ENCODE measurements at regions not wholly inside any gene's neighbourhood (a gene's known extent, or its start where the extent isn't known, plus 50 kb on each side); places are given as distances from the start of the nearest gene placed in this dataset.

- no peak for TF ChIP-seq CTCF (IDR thresholded peaks at IDR 0.05)
- Histone ChIP-seq H3K9me3 (ENCODE audit: control insufficient read depth in 1 of 2, insufficient read depth in 1 of 2, low read length in 2 of 2) (no peaks in the 10 kb centered on the region), H3K4me1 (ENCODE audit: insufficient read depth, low read length) (no peaks in the 10 kb centered on the region), H3K4me3 (ENCODE audit: low read length) (no peak overlapping the region), H3K36me3 (ENCODE audit: insufficient read depth, low read length) (no peaks in the 10 kb centered on the region), H3K27ac (ENCODE audit: low read depth in 1 of 2, low read length in 2 of 2) (no peak overlapping the region), H3K27me3 (ENCODE audit: control insufficient read depth in 1 of 2, insufficient read depth in 2 of 2, low read length in 2 of 2) (no peaks in the 10 kb centered on the region)
- Mint-ChIP-seq H3K4me3 (no peak overlapping the region), H3K27ac (no peak overlapping the region), H3K9me3 (no peaks in the 10 kb centered on the region), H3K27me3 (no peaks in the 10 kb centered on the region), H3K36me3 (ENCODE audit: low read depth) (no peaks in the 10 kb centered on the region), H3K4me1 (ENCODE audit: low read depth) (no peaks in the 10 kb centered on the region)
- intact Hi-C loops (cut with DNase I, micrococcal nuclease), result no loop called here
- ATAC-seq (ENCODE audit: poor library complexity) (no peak), DNase-seq (no peak)
- POLR2A ChIA-PET, result no interaction called here
- CTCF ChIA-PET, result no interaction called here
Observed at GRCh38 chr1:82598812-82599211, 798.1 kb downstream of the ADGRL2 start.

GRCh38 chr1:82598337-82598736 lies 797.6 kb downstream of the ADGRL2 start:
- Histone ChIP-seq H3K36me3 (ENCODE audit: insufficient read depth, low read length) (no peaks in the 10 kb centered on the region), H3K27ac (ENCODE audit: low read depth in 1 of 2, low read length in 2 of 2) (no peak overlapping the region), H3K4me1 (ENCODE audit: insufficient read depth, low read length) (no peaks in the 10 kb centered on the region), H3K4me3 (ENCODE audit: low read length) (no peak overlapping the region), H3K9me3 (ENCODE audit: control insufficient read depth in 1 of 2, insufficient read depth in 1 of 2, low read length in 2 of 2) (no peaks in the 10 kb centered on the region), H3K27me3 (ENCODE audit: control insufficient read depth in 1 of 2, insufficient read depth in 2 of 2, low read length in 2 of 2) (no peaks in the 10 kb centered on the region)
- Mint-ChIP-seq H3K27ac (no peak overlapping the region), H3K9me3 (no peaks in the 10 kb centered on the region), H3K27me3 (no peaks in the 10 kb centered on the region), H3K4me1 (ENCODE audit: low read depth) (no peaks in the 10 kb centered on the region), H3K36me3 (ENCODE audit: low read depth) (no peaks in the 10 kb centered on the region), H3K4me3 (no peak overlapping the region)
- ChIA-PET POLR2A (no interaction called here), CTCF (no interaction called here)
- no peak for ATAC-seq (ENCODE audit: poor library complexity)
- no peak for DNase-seq
- intact Hi-C loops (cut with DNase I, micrococcal nuclease), result no loop called here
- TF ChIP-seq CTCF (IDR thresholded peaks at IDR 0.05), result no peak

- H3K27ac Mint-ChIP-seq, result no peak overlapping the region
- TF ChIP-seq CTCF (IDR thresholded peaks at IDR 0.05), result no peak
- intact Hi-C loops (cut with DNase I, micrococcal nuclease), result no loop called here
- POLR2A ChIA-PET, result no interaction called here
- no peaks in the 10 kb centered on the region for H3K27me3 ChIP-seq (ENCODE audit: control insufficient read depth in 1 of 2, insufficient read depth in 2 of 2, low read length in 2 of 2)
- H3K4me3 Mint-ChIP-seq, result no peak overlapping the region
- no peaks in the 10 kb centered on the region for H3K9me3 Mint-ChIP-seq
- no peaks in the 10 kb centered on the region for H3K4me1 Mint-ChIP-seq (ENCODE audit: low read depth)
- H3K27me3 Mint-ChIP-seq, result no peaks in the 10 kb centered on the region
- H3K4me3 ChIP-seq (ENCODE audit: low read length), result no peak overlapping the region
- no peak for ATAC-seq (ENCODE audit: poor library complexity)
- no peaks in the 10 kb centered on the region for H3K36me3 Mint-ChIP-seq (ENCODE audit: low read depth)
- no peaks in the 10 kb centered on the region for H3K36me3 ChIP-seq (ENCODE audit: insufficient read depth, low read length)
- CTCF ChIA-PET, result no interaction called here
- no peak overlapping the region for H3K27ac ChIP-seq (ENCODE audit: low read depth in 1 of 2, low read length in 2 of 2)
- H3K4me1 ChIP-seq (ENCODE audit: insufficient read depth, low read length), result no peaks in the 10 kb centered on the region
- no peak for DNase-seq
- no peaks in the 10 kb centered on the region for H3K9me3 ChIP-seq (ENCODE audit: control insufficient read depth in 1 of 2, insufficient read depth in 1 of 2, low read length in 2 of 2)
Observed at GRCh38 chr1:82597649-82598048, 796.9 kb downstream of the ADGRL2 start.
